Stimulated activated CD8-positive, alpha-beta memory T cell treated with anti-CD3 and anti-CD28 coated beads, Interleukin-15, amount 100 ng/mL, for 24 hours (primary cell): ENCODE measurements at regions not wholly inside any gene's neighbourhood (a gene's known extent, or its start where the extent isn't known, plus 50 kb on each side); places are given as distances from the start of the nearest gene placed in this dataset.

Experiments
- DNase-seq: peaks from one replicate; pipeline ENCODE4 v3.0.0-alpha.2; 2020; ENCODE audit warnings: low read depth

DNA sequence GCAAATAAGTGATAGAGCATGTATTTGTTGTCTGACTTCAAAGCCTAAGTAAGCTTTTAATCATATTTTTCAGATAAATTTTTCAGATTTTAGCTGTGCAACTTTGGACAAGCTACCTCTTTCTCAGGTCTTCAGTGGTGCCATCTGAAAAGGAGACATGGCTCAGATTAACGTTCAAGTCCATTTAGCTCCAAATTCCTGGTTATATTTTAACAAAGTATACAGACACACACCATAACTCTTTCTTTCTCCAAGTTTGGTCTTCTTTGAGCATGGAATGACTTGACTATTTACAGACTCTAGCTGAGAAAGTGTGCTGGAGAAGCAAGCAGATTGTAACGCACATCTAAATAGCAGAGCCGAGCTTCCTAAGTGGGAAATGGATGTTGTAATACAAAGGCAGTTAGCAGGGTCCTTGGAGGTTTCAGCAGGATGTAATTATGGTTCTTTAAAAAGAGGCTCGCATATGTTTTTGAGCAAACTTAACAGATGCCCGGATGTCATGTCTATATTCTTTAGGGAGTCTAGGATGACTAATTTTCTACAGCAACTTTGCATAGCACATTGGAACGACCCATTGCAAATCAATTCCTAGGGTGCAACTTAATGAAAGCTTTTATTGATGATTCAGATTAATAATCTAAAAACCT lies 128.1 kb upstream of the E2F8 start:
- DNase-seq = no peak

DNA sequence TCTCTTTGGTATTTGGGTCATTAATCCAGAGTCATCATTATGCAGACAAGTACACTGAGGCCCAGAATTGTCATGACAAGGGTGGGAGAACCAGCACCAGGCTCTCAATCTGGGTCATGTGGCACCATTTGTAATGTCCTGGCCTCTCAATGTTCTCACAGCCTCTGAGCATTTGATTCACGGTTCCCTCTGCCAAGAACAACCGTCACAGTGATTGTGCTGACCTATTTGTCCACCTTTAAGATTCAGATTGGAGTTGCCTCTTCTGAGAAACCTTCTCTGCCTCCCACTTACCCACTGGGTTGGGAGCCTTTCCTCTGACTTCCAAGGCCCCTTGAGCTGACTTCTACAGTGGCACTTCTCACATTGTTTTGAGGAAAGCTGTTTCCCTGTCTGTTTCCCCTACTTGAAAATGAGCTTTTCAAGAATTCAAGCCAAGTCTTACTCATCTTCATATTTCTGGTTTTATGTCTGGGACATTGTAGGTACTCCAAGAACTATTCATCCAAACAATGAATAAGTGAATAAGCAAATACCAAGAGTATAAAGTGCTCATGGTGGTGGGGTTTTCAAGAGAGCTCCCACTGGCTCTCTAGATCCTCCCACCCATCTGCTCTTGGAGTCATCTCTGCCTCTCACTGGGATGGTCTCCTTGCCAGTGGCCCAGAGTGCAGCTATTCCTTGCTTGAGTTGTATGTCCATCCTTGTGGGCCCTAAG lies 126.4 kb upstream of the E2F8 start:
- DNase-seq = no peak

DNA sequence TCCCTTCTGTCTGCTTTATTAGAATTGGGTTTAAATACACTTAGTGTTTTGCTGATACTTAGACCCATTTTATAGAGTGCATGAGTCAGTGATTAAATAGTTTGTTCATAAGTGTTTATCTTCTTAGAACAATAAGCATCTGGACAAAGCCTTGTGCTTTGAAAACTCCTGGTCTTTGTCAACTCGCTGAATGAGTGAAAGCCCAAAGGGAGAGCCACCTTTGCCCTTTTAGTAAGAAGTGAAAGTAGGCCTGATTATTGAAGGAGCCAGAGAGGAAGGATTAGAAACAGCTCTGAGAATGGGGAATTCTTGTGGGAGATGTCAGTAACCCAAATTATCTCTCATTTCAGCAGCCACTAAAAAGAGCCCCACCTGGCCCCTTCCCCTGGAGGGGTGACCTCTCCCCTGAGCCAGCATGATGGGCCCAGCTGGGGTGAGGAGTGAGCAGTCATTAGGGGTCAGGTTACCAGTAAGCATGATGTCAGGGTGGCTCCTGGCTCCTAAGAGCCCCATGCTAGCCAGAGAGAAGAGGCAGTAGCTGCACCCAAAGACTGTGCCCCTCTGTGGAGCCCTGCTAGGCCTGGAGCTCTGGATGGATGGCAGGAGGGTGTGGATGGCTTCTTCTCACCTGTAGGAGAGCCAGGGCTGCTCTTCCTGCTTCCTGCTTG lies 125.1 kb upstream of the E2F8 start:
- no peak for DNase-seq

DNA sequence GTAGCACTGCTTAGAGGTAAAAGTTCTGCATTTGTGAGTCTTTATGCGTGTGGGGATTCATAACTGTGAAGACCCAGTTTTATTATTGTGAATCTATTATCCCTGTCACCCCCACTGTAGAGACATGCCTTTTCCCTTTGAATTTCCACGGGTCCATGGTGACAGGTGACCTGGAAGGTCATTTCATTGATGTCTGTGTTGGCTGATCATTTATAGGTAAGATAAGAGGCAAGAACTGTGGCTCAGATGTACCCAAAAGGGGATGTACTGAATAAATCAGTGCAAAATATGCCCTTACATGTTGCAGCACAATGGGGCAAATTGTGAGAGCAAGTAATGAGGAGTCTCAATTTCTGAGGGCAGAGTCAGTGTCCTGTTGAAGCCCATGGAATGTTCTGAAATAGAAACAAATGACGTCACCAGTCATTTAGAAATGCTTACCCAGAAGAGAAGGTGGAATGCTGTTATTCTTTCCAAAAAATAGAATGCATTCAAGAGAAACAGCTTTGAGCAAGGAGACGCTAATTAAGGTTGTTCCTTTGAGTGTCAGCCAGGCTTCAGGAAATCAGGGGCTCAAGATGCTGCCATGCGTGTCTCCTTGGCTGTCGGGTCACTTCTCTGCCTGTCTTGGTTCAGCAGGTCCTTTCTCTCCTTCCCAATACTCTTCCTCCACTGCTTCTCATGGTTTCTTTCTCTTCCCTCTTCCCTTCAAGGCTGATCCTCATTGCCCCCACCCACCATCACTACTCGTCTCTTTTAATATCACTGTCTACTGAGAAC lies 118.7 kb upstream of the E2F8 start:
- DNase-seq = no peak

DNA sequence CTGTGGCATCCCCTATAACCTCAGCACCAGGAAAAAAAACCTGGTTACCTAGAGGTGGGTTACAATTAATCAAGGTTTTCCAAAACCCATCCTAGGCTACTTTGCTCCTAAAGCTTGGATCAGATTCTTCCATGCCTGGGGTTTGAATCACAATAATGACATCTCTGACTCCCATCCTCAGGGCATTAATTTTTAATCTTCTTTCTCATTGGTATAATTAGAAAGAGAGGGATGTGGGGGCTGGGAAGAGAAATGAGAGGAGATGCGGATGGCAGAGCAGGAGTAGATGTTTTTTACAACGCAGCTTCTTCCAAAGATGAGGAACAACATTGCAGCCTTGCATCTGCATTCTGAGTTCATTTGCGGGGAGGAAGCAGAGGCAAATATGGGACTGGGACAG lies 117.2 kb upstream of the E2F8 start:
- no peak for DNase-seq

DNA sequence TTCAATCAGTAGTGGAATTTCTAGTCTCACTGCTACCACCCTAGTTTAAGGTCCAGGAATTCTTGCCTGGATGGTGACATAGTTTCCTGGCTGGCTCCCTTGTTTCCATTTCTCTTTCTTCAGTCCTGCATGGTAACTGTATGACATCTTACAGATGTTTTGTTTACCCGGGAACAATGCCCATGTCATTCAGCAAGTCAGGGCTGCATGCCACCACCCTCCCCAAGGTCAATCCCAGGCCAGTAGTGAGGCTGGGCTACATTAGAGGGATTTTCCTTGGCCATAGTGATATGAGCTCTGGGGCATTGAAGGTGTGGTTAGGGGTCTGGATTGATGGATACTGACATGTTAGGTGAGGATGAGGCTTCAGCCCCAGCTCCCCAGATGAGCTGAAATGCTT lies 114.9 kb upstream of the E2F8 start:
- no peak for DNase-seq

DNA sequence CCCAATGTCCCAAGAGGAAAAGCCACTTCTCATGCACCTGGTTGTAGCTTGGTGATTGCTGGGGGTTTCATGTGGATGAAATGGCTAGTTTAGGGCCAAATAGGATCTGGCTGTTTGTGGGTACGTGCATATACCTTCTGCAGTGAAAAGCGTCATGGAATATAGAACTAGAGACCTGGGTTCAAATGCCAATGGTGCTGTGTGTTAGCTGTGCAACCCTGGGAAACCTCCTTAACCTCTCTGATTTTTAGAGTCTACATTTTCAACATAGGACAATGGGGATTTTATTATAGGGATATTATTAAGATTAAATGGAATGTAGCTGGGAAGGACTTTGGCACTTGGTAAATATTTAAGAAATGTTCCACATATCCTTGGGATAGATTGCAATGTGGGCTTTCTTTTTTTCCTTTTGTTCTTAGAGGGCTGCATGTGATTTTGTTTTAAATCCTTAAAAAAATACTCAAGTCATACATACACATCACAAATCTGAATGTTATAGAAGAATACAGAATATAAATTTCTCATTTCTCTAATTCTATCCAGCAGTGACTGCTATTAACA lies 112.6 kb upstream of the E2F8 start:
- DNase-seq = no peak

DNA sequence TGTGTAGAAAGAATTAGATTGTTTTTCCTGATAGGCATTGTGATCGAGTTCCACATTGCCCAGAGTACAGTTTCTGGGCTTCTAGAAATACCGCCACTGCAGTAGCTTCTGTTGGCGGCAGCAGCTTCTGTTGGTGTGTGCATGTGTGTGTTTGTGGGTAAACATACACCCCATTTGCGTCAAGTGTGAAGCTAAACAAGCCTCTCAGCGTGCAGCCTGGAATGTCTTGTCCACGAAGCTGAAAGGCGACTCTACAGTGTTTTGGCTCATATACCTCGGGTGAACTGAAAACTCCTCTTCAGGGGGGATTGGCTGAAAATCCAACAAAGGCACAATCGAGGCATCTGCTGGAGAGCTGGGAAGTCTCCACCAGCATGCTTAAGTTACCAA lies 112.0 kb upstream of the E2F8 start:
- DNase-seq = no peak

DNA sequence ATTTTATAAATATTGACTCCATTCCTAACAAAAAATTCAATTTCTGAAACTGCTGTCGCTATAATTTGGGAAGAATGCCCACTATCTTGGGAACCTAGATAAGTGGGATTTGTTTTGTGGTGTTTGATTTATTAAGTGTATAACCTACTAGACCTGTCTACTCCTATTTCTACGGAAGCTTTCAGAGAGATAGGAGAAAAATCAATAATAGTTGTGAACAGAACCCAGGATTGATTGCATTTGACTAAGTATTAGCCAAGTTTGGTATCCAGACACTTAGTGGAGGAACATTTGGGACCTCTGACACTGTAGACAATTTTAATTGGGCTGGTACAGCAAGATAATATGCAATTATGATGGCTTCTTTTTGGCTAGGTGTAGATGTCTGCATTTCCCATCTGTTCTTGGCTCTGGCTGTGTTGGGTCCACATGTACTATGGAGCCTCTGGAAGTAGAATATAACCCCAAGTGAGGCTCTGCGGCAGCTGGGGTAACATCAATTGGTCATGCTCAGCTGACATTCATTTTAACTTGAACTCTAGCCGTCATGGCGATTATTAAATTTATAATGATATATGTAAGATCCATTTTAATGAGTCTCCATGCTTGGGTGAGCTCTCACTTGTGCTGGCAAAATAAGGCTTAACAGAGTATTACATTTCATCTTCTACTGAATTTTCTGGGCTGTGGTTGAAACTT lies 111.5 kb upstream of the E2F8 start:
- no peak for DNase-seq

DNA sequence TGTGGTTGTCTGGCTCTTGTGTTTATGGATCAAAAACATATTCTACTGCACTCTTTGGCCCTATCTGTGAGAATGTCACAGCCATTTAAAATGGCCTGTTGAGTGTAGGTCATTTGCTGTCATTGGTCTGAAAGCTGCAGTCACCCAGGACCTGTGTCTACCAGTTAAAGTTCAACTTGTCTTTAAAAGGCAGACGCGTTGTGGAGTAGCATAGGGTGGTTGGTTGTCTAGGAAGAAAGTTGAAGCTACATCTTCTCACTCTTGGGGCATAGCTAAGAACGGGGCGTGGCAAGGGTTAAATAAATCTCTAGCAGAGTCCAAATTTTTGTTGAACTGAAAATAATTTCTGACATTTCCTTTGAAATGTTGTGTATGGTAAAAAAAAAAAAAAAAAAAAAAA lies 110.7 kb upstream of the E2F8 start:
- DNase-seq = no peak

DNA sequence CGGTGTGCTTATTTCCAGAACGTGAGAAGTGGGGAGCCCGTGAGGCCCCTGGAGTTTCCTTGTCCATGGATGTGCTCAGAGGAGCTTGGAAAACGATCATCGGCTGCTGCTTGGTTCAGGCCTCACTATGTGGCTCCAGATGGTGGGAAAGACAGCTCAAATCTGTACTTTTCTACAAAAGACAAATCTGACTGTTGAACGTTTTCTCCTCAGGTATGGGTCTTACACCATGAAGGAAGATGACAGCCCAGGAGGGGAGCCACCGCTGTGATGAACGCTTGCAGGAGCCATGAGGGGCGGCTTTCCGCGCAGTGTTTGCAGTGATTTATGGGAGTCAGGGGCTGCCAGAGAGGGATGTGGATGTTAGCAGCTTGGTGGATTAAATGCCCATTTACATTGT lies 109.4 kb upstream of the E2F8 start:
- no peak for DNase-seq

DNA sequence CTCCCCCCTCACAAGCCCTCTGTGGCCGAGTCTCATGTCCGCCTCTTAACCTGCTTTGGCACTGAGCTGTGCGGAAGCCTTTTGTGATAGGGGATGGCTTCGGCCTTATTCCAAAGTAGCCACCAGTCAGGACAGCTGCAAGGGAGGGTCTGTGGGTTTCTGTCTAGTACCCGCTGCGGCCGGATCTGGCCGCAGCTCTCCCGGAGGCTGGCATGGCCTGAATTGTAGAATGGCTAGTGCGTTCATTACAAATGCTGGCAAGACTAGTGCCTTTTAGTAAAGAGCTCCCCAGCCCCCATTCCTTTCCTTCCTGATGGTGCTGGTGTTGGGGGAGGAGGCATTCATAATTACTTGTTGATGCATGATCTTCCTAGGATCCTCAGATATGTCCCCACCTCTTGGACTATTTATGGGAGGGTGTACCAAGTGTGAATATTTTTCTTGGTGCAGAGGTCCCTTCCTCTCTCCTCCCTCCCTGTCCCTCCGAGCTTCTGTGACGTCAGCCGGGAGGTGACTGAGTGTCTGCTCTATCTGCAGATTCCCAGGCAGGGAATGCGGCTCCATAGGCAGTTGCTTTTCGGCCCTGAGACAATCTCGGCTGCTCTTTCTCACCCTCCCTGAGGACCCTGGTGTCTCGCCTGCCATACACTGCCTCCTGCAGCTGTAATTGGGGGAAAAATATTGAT lies 108.7 kb upstream of the E2F8 start:
- no peak for DNase-seq

DNA sequence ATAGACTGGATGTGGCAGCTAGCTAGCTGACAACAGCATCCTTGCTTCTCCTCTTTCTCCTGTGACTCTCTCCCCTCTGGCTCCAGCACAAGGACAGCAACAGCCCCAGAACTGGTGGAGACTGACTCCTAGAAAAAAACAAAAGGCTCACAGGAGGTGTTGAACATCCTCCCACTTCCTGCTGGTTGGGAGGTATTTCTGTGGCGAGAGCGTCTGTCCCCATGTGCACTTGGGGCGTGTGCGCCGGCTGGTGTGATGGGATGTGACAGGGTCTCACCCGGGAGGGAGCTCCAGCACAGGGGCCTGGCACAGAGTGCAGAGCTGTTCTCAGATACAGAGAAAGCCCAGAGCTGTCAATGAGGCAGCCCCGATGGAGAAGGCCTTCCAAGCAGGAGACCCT lies 107.2 kb upstream of the E2F8 start:
- DNase-seq = no peak

DNA sequence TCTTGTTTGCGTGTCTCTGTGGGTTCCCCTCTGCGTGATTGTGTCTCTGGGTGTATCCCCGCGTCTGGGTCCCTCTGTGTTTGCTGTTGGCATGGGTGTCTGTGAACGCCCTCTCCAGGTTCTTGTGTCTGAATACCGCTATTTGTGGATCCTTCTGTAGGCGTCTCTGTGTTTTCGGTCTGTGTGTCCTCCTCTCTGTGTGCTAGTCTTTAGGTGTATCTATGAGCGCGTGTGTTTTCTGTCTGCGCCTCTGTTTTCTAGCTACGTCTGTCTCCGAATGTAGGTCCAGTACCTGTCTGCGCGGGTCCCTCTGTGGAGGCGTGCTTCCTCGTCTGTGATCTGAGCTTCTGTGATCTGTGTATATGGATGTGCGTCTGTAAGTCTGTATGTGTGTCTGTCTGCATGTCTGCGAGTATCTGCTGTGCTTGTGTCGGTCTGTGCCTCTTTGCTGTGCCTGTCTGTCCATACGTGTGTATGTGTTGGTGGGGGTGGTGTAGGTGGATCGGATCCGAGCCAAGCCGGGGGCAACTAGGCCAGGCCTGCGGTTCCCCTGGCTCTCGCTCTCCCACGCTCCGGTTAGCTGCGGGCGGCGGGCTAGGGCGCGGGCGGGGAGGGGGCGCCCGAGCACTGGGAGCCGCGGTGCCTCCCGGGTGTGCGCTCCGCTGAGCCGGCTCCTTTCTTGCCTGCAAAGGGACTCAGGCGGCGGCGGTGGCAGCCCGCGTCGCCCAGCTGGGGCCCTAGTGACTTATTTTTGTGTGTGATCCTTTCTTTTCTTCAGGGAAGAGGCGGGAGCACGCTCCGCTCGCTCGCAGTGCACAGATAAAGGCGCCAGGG lies 105.3 kb upstream of the E2F8 start:
- DNase-seq = no peak

DNA sequence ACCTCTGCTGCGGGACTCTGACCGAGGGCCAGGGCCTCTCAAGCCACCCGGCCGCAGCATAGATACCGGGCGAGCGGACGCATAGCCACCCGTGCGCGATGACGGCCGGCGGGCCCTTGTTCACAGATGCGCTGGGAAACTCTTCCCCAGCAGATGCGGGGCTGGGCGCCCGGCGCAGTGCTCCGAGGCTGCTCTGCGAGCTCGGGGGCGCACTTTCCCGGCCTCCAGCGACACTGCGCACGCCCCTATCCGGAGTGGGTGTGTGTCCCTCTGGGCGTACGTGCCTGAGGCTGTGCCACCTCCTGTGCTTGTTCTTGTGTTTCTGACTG lies 104.7 kb upstream of the E2F8 start:
- no peak for DNase-seq

DNA sequence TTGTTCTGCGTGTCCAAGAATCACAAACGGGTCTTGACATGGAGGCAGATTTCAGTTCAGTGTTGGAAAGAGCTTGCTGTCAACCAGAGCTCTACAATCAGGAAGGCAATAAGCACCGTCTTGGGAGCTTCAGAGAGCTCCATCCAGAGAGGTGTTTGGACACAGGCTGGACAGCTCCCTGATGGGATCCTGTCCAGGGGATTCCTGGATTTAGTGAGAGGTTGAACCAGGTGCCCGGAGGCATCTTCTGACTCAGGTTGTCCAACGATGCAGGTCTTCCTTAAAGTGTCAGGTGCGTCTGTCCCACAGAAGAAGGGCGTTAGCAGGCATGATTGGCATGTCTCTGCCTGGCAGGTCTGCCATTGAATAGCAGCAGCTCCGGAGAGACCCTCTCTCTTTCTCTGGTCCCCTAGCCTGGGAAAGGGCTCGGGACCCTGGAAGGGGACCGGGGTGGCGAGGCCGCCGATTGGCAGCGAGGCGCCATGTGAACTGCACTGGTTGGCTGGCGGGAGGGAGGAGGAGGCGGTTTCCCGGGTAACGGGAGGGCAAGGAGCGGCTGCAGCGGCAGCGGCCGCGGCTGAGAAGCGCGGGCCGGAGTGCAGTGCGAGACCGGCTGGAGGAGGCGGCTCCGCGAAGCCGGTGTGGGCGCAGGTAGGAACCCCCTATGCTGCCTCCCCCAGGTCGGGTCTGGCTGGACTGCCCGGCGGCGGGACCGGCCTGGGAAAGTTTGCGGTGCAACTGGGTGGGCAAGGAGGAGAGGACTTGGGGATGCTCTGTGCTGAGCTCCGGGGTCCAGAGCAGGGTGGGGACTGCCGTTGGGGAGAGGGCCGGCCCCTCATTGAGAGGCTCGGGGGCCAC lies 104.1 kb upstream of the E2F8 start:
- DNase-seq = no peak

DNA sequence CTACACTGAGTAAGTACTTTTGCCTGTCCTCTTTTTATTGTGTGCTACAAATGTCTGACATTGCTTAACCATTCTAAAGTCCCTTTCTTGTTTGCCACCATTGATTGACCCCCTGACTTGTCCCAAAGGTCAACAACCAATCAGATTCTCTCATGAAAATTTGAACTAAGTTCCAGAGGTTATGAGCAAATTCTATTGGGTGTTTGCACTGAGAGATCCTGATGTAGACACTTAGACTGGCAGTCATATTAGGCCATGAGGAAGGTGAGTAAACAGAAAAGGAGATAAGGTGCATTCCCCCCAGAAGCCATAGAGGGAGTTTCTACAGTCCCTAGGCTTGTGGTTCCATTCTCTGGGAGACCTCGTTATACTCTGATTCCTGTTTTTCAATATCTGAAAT lies 101.3 kb upstream of the E2F8 start:
- DNase-seq = no peak

DNA sequence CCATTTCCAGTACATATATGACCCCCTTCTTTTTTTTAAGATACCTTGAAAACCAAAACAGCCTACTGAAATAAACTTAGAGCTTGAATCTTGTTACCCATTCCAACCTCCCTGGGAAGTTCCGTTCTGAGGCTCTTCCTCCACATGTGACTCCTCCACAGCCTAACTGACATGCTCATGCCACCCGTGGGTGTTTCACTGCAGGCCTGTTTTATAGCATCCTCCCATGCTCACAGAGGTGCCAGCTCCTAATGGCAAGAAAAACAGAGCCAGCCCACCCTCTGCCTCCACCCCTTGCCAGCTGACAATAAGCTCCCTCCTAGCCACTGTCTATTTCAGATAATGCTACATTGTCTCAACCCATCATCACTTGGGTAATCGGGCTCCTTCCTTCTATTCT lies 97.6 kb upstream of the E2F8 start:
- no peak for DNase-seq

DNA sequence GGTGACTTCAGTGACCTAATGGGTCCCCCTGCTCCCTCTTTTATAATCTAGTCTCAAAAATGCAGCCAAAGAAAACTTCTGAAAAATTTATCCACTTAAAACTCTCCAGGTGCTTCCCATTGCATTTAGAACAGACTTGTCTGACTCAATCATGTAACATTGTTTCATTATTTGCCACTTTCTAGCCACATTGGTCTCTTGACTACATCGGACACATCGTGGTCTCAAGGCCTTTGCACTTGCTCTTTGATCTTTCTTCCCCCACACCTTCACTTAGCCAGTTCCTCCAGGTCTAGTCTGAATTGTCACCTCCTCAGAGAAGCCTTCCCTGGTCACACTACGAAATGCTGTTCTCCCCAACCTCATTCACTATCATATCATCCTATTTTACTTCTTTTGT lies 97.0 kb upstream of the E2F8 start:
- no peak for DNase-seq

DNA sequence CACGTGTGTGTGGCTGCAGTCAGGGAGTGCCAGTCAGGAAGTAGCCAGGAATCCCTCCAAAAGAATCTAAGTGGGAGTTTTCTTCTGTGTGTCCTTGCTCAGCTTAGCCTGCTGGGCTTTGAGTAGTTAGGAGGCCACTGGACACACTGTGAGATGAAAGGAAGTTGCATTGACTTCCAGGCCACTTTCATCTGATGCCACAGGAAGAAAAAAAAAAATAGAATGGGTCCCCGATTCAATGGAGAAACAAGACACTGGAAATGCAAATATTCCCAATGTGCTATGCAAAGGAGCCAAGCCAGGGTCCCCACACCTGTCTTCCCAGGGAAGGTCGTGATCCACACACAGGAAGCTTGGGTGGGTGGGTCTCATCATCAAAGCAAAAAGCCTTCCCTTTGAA lies 95.6 kb upstream of the E2F8 start:
- no peak for DNase-seq
